OCI-LY1 (cell line): ENCODE measurements at regions not wholly inside any gene's neighbourhood (a gene's known extent, or its start where the extent isn't known, plus 50 kb on each side); places are given as distances from the start of the nearest gene placed in this dataset.

Experiments used
- H2AFZ ChIP-seq: fragments of 200-600 bp; sonication (generic), shearing (Covaris generic); 2 replicates; pipeline ENCODE4 v1.6.0; 2014; ENCODE audit warnings: antibody characterized with exemption, mild to moderate bottlenecking, low read length
- H3F3A ChIP-seq: fragments of 200-600 bp; sonication (generic), shearing (Covaris generic); 2 replicates; pipeline ENCODE4 v1.6.0; 2014; ENCODE audit warnings: mild to moderate bottlenecking, antibody characterized with exemption, low read length, moderate library complexity; ENCODE audit not compliant: insufficient read depth
- H3K27ac ChIP-seq: fragments of 200-600 bp; sonication (generic); 2 replicates; pipeline ENCODE4 v1.5.1; 2014; ENCODE audit warnings: low read length, mixed run types, mild to moderate bottlenecking, low read depth; ENCODE audit not compliant: poor library complexity, severe bottlenecking
- H3K27me3 ChIP-seq: fragments of 200-600 bp; sonication (generic); 2 replicates; pipeline ENCODE4 v1.6.0; 2014; ENCODE audit warnings: antibody characterized with exemption, mild to moderate bottlenecking, low read length, moderate library complexity; ENCODE audit not compliant: insufficient read depth
- H3K36me3 ChIP-seq: fragments of 200-600 bp; sonication (generic); 2 replicates; pipeline ENCODE4 v1.6.1; 2014; ENCODE audit warnings: mild to moderate bottlenecking, antibody characterized with exemption, low read length, moderate library complexity, mixed read lengths; ENCODE audit not compliant: insufficient read depth
- H3K4me1 ChIP-seq: fragments of 200-600 bp; sonication (generic); 2 replicates; pipeline ENCODE4 v1.5.1; 2014; ENCODE audit warnings: mild to moderate bottlenecking, low read length, moderate library complexity; ENCODE audit not compliant: insufficient read depth, severe bottlenecking
- H3K4me2 ChIP-seq: fragments of 200-600 bp; sonication (generic), shearing (Covaris generic); 2 replicates; pipeline ENCODE4 v1.6.1; 2014; ENCODE audit warnings: low read length
- H3K4me3 ChIP-seq: fragments of 200-600 bp; sonication (generic); 2 replicates; pipeline ENCODE4 v1.5.1; 2014; ENCODE audit warnings: low read length, low read depth, mild to moderate bottlenecking, mixed read lengths; ENCODE audit not compliant: poor library complexity, severe bottlenecking
- H3K79me2 ChIP-seq: fragments of 200-600 bp; shearing (Covaris generic); 2 replicates; pipeline ENCODE4 v1.6.1; 2016; ENCODE audit warnings: mixed run types, low read length, mixed read lengths; ENCODE audit not compliant: insufficient read depth
- H3K9ac ChIP-seq: fragments of 200-600 bp; sonication (generic), shearing (Covaris generic); 2 replicates; pipeline ENCODE4 v1.6.1; 2014; ENCODE audit warnings: mild to moderate bottlenecking, low read length, mixed read lengths
- H3K9me2 ChIP-seq: fragments of 200-600 bp; sonication (generic), shearing (Covaris generic); 2 replicates; pipeline ENCODE4 v1.6.1; 2014; ENCODE audit warnings: low read depth, mild to moderate bottlenecking, low read length, mixed read lengths
- H3K9me3 ChIP-seq: fragments of 200-600 bp; shearing (Covaris generic); 2 replicates; pipeline ENCODE4 v1.6.1; 2014; ENCODE audit warnings: low read length, mixed read lengths
- H4K20me1 ChIP-seq: fragments of 200-600 bp; sonication (generic), shearing (Covaris generic); 2 replicates; pipeline ENCODE4 v1.6.0; 2016; ENCODE audit warnings: mild to moderate bottlenecking, low read length; ENCODE audit not compliant: insufficient read depth
- EZH2 ChIP-seq: fragments of 200-600 bp; sonication (generic), shearing (Covaris generic); IDR thresholded peaks from 2 replicates; pipeline ENCODE4 v1.8.0; 2017; ENCODE audit warnings: borderline replicate concordance, mixed run types, mild to moderate bottlenecking, antibody characterized with exemption, low read length, moderate library complexity, mixed read lengths
- TF ChIP-seq, protein P1 (sequence below): fragments of 200-600 bp; sonication (generic), shearing (Covaris generic); IDR thresholded peaks from 2 replicates; pipeline ENCODE4 v1.5.1; 2017; ENCODE audit warnings: mild to moderate bottlenecking, antibody characterized with exemption, low read length, moderate library complexity, mixed read lengths

DNA sequence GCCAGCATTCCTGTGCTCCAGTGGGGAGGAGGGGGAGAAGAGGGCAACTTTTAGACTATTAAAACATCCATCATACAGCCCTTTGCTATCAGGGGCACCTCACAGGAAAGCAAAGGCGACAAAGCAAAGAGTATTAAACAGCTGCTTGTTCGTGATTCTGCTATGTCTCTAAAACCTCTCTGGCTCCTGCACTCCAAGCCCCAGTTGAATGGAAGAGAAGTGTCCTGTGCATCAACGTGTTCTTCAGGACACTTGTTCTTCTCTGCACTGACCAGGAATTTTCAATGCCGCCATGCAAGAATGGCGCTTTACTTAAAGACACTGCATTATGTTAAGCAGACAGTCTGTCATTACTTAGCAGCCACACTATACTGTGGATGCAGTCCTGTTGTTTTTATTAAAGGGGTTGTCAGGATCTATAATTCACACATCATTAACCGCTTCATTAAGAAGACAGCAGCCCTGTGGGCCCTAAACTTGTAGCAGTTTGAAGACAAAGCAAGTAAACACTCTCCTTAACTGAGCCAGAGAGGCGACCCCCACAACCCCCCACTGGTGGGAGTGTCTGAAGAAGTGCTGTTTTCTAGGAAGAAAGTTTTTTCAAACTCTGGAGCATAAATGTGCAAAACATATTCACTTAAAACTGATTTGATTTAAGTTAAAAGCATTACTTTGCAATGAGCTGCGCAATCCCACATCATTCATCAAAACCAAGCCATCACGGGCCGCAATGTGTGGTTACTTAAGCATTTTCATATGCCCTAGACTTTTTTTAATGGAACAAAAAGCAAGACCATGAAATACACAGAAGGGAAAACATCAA lies 164.5 kb downstream of the ZNF608 start:
- no peak overlapping the region for H2AFZ ChIP-seq

DNA sequence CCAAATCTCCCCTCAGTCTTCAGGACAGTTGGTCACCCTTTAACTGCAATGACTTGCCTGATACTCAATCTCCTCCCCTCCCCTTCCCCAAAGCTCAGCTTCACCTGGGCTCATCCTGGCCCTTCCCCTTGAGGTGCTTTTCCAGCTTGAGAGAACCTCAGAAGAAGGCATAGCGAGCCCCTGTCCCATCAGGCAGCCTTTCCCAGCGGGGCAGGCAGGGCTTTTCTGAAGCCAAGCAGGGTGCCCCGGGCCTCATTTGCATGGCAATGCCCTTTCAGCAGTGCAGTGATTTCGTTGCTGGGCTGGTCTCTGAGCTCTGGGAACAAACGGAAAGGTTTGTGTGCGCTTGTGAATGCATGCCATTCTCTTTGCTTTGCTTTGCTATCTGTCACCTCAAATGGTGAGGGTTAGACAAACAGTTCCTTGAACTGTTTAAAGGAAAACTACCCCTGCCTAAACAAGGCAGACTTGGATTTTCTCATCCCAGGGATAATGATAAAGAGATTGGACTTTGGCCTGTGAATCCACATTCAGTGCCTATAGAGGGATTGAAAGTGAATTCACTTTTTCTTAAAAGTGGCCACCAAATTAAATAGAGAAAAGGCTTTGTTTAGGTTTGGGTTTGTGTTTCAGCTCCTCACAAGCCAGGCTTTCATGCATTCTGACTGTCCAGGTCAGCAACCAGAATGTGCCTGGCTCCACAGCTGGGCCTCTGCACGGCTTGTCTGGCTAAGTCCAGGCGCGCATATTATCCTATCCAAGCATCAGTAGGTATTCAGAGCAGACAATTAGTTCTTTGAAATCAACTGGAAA lies 165.3 kb downstream of the ZNF608 start:
- H3K36me3 ChIP-seq: no peaks in the 10 kb centered on the region
- no peaks in the 10 kb centered on the region for H4K20me1 ChIP-seq
- no peaks in the 10 kb centered on the region for H3K9me3 ChIP-seq
- TF ChIP-seq EZH2: no peak
- TF ChIP-seq, protein P1, sequence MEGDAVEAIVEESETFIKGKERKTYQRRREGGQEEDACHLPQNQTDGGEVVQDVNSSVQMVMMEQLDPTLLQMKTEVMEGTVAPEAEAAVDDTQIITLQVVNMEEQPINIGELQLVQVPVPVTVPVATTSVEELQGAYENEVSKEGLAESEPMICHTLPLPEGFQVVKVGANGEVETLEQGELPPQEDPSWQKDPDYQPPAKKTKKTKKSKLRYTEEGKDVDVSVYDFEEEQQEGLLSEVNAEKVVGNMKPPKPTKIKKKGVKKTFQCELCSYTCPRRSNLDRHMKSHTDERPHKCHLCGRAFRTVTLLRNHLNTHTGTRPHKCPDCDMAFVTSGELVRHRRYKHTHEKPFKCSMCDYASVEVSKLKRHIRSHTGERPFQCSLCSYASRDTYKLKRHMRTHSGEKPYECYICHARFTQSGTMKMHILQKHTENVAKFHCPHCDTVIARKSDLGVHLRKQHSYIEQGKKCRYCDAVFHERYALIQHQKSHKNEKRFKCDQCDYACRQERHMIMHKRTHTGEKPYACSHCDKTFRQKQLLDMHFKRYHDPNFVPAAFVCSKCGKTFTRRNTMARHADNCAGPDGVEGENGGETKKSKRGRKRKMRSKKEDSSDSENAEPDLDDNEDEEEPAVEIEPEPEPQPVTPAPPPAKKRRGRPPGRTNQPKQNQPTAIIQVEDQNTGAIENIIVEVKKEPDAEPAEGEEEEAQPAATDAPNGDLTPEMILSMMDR: no peak
- H3K4me3 ChIP-seq: no peak overlapping the region
- no peak overlapping the region for H3K27ac ChIP-seq
- no peaks in the 10 kb centered on the region for H3K9me2 ChIP-seq
- peaks cover 41% of the 10 kb centered on the region for H3K4me1 ChIP-seq
- no peaks in the 10 kb centered on the region for H3K27me3 ChIP-seq
- H2AFZ ChIP-seq: no peak overlapping the region
- H3F3A ChIP-seq: no peaks in the 10 kb centered on the region
- H3K9ac ChIP-seq: no peak overlapping the region
- H3K79me2 ChIP-seq: no peaks in the 10 kb centered on the region
- no peak overlapping the region for H3K4me2 ChIP-seq

More for the DNA sequence above, 164.5 kb downstream of the ZNF608 start:
- Histone ChIP-seq H3K27me3 (no peaks in the 10 kb centered on the region), H3K79me2 (no peaks in the 10 kb centered on the region), H3K9ac (no peak overlapping the region), H3K4me2 (no peak overlapping the region), H3K9me3 (no peaks in the 10 kb centered on the region), H3K36me3 (no peaks in the 10 kb centered on the region), H3K9me2 (no peaks in the 10 kb centered on the region), H4K20me1 (no peaks in the 10 kb centered on the region), H3K4me3 (no peak overlapping the region), H3K4me1 (peaks cover 37% of the 10 kb centered on the region), H3K27ac (no peak overlapping the region), H3F3A (no peaks in the 10 kb centered on the region)
- TF ChIP-seq EZH2: no peak
- TF ChIP-seq, protein P1: no peak

DNA sequence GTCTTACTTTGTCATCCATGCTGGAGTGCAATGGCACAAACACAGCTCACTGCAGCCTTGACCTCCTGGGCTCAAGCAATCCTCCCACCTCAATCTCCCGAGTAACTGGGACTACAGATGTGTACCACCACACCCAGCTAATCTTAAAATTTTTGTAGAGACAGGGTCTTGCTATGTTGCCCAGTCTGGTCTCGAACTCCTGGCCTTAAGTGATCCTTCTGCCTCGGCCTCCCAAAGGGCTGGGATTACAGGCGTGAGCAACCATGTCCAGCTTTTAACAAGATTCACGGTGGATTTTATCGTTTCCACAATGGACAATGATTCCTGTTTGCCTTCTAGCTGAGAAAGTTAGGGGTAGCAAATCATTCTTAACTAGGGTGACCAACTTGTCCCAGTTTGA lies 165.9 kb downstream of the ZNF608 start:
- Histone ChIP-seq H3K9ac (no peak overlapping the region), H3K9me2 (no peaks in the 10 kb centered on the region), H3K9me3 (no peaks in the 10 kb centered on the region), H3K4me3 (no peak overlapping the region), H3K4me1 (peaks cover 41% of the 10 kb centered on the region), H2AFZ (no peak overlapping the region), H3K36me3 (no peaks in the 10 kb centered on the region), H4K20me1 (no peaks in the 10 kb centered on the region), H3K4me2 (no peak overlapping the region), H3F3A (no peaks in the 10 kb centered on the region), H3K79me2 (no peaks in the 10 kb centered on the region), H3K27me3 (no peaks in the 10 kb centered on the region), H3K27ac (no peak overlapping the region)
- TF ChIP-seq EZH2: no peak
- TF ChIP-seq, protein P1: no peak
